Panc1 (cell line): ENCODE measurements at regions not wholly inside any gene's neighbourhood (a gene's known extent, or its start where the extent isn't known, plus 50 kb on each side); places are given as distances from the start of the nearest gene placed in this dataset.

Source experiments
- ATAC-seq: fragments of 200-7000 bp; cut with Tn5 transposase; 2 replicates; pipeline ENCODE4 v1.9.1; 2020; ENCODE audit warnings: mild to moderate bottlenecking, moderate library complexity
- BruUV-seq: library from RNA; stranded (reverse); fragments of 400-500 nt; replicated peaks from 2 replicates; lab custom pipeline; 2021; lab: Mats Ljungman, UMichigan
- CTCF ChIA-PET: fragments of 300-600 bp; sonication (Branson Sonifier 250); formaldehyde crosslinking; loops from one replicate; lab custom pipeline; 2022; ENCODE audit warnings: antibody characterized with exemption; lab: Charles Lee
- POLR2A ChIA-PET: fragments of 300-600 bp; sonication (Branson Sonifier 250); formaldehyde crosslinking; loops from one replicate; lab custom pipeline; 2022; ENCODE audit warnings: antibody characterized with exemption; lab: Charles Lee
- DNase-seq: peaks from one replicate; pipeline ENCODE4 v3.0.0-alpha.2; 2010; ENCODE audit warnings: low read depth, low spot score
- H3K27ac ChIP-seq: 2 replicates; pipeline ENCODE4 v1.5.1; 2011; ENCODE audit warnings: mild to moderate bottlenecking, low read length, inconsistent platforms
- H3K27me3 ChIP-seq: fragments of 200-500 bp; sonication (Bioruptor generic); 2 replicates; pipeline ENCODE4 v1.6.0; 2014; ENCODE audit warnings: low read length, inconsistent platforms; ENCODE audit not compliant: control insufficient read depth, insufficient read depth
- H3K36me3 ChIP-seq: fragments of 200-500 bp; sonication (Bioruptor generic); 2 replicates; pipeline ENCODE4 v1.5.1; 2014; ENCODE audit warnings: inconsistent platforms, mild to moderate bottlenecking, low read length, moderate library complexity; ENCODE audit not compliant: control insufficient read depth, insufficient read depth
- H3K4me1 ChIP-seq: 2 replicates; pipeline ENCODE4 v1.5.1; 2011; ENCODE audit warnings: inconsistent platforms, mild to moderate bottlenecking, low read length, moderate library complexity; ENCODE audit not compliant: control insufficient read depth, insufficient read depth
- H3K4me3 ChIP-seq, 2 experiments: 2 replicates each; pipeline ENCODE4 v1.5.1; 2011 to 2012; ENCODE audit warnings: low read depth in 2 of 2, low read length in 2 of 2, mild to moderate bottlenecking in 2 of 2, inconsistent platforms in 1 of 2, moderate library complexity in 1 of 2
- H3K9me3 ChIP-seq: fragments of 200-500 bp; sonication (Bioruptor generic); 2 replicates; pipeline ENCODE4 v1.5.1; 2014; ENCODE audit warnings: low read depth, mild to moderate bottlenecking, inconsistent platforms, low read length, moderate library complexity; ENCODE audit not compliant: control insufficient read depth, insufficient read depth
- POLR2AphosphoS5 ChIP-seq: IDR thresholded peaks from 2 replicates; pipeline ENCODE4 v1.6.1; 2012; ENCODE audit warnings: mild to moderate bottlenecking, low read depth, low read length, moderate library complexity
- SIN3A ChIP-seq: IDR thresholded peaks from 2 replicates; pipeline ENCODE4 v1.6.1; 2012; ENCODE audit warnings: low read depth, mild to moderate bottlenecking, low read length, moderate library complexity, borderline replicate concordance; ENCODE audit not compliant: insufficient read depth
- TCF7L2 ChIP-seq: IDR thresholded peaks from 2 replicates; pipeline ENCODE4 v1.6.1; 2011; ENCODE audit warnings: mild to moderate bottlenecking, low read depth, low read length, inconsistent platforms
- in situ Hi-C: cut with HindIII; loops from 2 replicates; pipeline ENCODE4 v1.10.0; 2016; ENCODE audit warnings: low sequenced_read_pairs, low pct_unique_long_range_greater_than_20kb
- intact Hi-C: fragments of 100-400 bp; cut with micrococcal nuclease; formaldehyde crosslinking; loops from one replicate; pipeline ENCODE4 v1.10.0; 2022; ENCODE audit not compliant: unreplicated experiment
- TF ChIP-seq, protein P1 (sequence below): fragments of 450-650 bp; IDR thresholded peaks from 2 replicates; pipeline ENCODE4 v1.5.1; 2017; ENCODE audit warnings: mild to moderate bottlenecking
- TF ChIP-seq, protein P2 (sequence below), 2 experiments: IDR thresholded peaks; 2 replicates each; pipeline ENCODE4 v1.6.1; 2011 to 2012; ENCODE audit warnings: low read depth in 2 of 2, control low read depth in 1 of 2, low read length in 1 of 2, mild to moderate bottlenecking in 1 of 2, moderate library complexity in 1 of 2; ENCODE audit not compliant: insufficient read depth in 1 of 2

DNA sequence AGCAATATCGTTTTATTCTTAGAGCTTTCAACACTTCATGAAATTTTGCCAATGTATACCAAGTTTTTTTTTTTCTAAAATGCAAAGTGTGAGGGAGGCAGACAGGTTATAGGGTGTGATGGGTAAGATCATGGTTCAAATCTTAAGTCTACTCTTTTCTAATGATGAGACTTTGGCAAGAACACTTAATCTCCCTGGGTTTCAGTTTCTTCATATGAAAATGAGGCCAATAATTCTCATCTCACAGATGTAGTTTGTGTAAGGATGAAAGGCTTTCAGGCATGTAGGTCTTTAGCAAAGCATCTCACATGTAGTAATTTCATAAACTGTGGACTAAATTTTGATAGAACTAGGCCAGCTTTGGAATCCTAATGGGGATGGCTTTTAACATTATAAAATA lies 457.1 kb downstream of the QKI start:
- Histone ChIP-seq H3K27me3 (no peaks in the 10 kb centered on the region), H3K9me3 (no peaks in the 10 kb centered on the region), H3K4me1 (no peaks in the 10 kb centered on the region), H3K27ac (no peak overlapping the region), H3K4me3 (no peak overlapping the region), H3K36me3 (no peaks in the 10 kb centered on the region)
- ChIA-PET POLR2A (no interaction called here), CTCF (no interaction called here)
- ATAC-seq, result no peak
- TF ChIP-seq POLR2AphosphoS5 (no peak), TCF7L2 (no peak), SIN3A (no peak)
- TF ChIP-seq, protein P1, sequence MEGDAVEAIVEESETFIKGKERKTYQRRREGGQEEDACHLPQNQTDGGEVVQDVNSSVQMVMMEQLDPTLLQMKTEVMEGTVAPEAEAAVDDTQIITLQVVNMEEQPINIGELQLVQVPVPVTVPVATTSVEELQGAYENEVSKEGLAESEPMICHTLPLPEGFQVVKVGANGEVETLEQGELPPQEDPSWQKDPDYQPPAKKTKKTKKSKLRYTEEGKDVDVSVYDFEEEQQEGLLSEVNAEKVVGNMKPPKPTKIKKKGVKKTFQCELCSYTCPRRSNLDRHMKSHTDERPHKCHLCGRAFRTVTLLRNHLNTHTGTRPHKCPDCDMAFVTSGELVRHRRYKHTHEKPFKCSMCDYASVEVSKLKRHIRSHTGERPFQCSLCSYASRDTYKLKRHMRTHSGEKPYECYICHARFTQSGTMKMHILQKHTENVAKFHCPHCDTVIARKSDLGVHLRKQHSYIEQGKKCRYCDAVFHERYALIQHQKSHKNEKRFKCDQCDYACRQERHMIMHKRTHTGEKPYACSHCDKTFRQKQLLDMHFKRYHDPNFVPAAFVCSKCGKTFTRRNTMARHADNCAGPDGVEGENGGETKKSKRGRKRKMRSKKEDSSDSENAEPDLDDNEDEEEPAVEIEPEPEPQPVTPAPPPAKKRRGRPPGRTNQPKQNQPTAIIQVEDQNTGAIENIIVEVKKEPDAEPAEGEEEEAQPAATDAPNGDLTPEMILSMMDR, result no peak
- TF ChIP-seq, protein P2, sequence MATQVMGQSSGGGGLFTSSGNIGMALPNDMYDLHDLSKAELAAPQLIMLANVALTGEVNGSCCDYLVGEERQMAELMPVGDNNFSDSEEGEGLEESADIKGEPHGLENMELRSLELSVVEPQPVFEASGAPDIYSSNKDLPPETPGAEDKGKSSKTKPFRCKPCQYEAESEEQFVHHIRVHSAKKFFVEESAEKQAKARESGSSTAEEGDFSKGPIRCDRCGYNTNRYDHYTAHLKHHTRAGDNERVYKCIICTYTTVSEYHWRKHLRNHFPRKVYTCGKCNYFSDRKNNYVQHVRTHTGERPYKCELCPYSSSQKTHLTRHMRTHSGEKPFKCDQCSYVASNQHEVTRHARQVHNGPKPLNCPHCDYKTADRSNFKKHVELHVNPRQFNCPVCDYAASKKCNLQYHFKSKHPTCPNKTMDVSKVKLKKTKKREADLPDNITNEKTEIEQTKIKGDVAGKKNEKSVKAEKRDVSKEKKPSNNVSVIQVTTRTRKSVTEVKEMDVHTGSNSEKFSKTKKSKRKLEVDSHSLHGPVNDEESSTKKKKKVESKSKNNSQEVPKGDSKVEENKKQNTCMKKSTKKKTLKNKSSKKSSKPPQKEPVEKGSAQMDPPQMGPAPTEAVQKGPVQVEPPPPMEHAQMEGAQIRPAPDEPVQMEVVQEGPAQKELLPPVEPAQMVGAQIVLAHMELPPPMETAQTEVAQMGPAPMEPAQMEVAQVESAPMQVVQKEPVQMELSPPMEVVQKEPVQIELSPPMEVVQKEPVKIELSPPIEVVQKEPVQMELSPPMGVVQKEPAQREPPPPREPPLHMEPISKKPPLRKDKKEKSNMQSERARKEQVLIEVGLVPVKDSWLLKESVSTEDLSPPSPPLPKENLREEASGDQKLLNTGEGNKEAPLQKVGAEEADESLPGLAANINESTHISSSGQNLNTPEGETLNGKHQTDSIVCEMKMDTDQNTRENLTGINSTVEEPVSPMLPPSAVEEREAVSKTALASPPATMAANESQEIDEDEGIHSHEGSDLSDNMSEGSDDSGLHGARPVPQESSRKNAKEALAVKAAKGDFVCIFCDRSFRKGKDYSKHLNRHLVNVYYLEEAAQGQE (IDR thresholded peaks at IDR 0.05; ENCODE audit: insufficient read depth in 1 of 2, low read depth in 2 of 2, low read length in 1 of 2), result no peak
- no peak for DNase-seq
- in situ Hi-C loops (no loop called here), intact Hi-C loops (no loop called here)
- BruUV-seq, result no TSS peak

DNA sequence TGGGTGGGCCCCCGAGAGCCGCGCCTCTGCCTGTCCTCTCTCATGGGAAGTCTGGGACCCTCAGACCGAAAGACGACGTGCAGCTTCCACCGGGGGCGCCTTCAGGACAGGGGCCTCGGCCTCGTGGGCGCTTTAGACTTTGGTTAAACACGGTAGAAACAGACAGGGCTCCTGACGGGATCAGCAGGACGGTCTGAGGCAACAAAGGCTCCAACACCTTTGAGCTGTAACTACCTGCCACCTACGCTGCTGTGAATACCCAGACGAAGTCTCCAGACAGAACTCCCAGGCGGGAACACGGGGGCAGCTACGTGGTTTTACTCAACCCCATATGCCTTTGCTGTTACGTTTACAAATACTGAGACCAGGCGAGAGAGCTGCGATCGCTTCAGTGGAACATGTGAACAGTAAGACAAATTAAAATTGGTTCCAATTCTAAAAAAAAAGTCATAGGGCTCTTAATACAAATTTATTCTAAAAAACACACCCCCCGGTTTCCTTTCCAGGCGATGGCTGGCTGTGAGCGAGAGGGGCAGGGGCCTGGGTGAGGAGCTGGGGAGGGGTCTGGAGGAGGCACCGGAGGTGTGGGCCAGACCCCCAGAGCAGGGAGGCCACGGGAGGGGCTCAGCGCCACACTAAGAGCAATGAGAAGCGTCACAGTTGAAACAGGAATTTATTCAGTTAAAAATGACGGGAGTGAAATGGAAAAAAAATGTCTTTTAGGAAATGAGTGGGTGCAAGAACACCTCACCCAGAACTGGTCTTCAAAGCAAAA lies 453.2 kb downstream of the QKI start:
- POLR2A ChIA-PET, result no interaction called here
- in situ Hi-C loops, result no loop called here
- CTCF ChIA-PET, result no interaction called here

More for the DNA sequence above, 453.2 kb downstream of the QKI start:
- Histone ChIP-seq H3K27ac (no peak overlapping the region), H3K27me3 (no peaks in the 10 kb centered on the region), H3K4me3 (no peak overlapping the region), H3K9me3 (no peaks in the 10 kb centered on the region), H3K4me1 (no peaks in the 10 kb centered on the region), H3K36me3 (no peaks in the 10 kb centered on the region)
- intact Hi-C loops, result no loop called here
- DNase-seq (no peak), ATAC-seq (no peak)
- no TSS peak for BruUV-seq
- TF ChIP-seq, protein P1, result 0 out of 2 replicates have a peak, but pooled peaks have one; percentile 12
- TF ChIP-seq TCF7L2, result no peak
